Panc1 (cell line): ENCODE measurements at regions not wholly inside any gene's neighbourhood (a gene's known extent, or its start where the extent isn't known, plus 50 kb on each side); places are given as distances from the start of the nearest gene placed in this dataset.

ENCODE experiments used
- ATAC-seq: fragments of 200-7000 bp; cut with Tn5 transposase; 2 replicates; pipeline ENCODE4 v1.9.1; 2020; ENCODE audit warnings: mild to moderate bottlenecking, moderate library complexity
- BruUV-seq: library from RNA; stranded (reverse); fragments of 400-500 nt; replicated peaks from 2 replicates; lab custom pipeline; 2021; lab: Mats Ljungman, UMichigan
- CTCF ChIA-PET: fragments of 300-600 bp; sonication (Branson Sonifier 250); formaldehyde crosslinking; loops from one replicate; lab custom pipeline; 2022; ENCODE audit warnings: antibody characterized with exemption; lab: Charles Lee
- POLR2A ChIA-PET: fragments of 300-600 bp; sonication (Branson Sonifier 250); formaldehyde crosslinking; loops from one replicate; lab custom pipeline; 2022; ENCODE audit warnings: antibody characterized with exemption; lab: Charles Lee
- DNase-seq: peaks from one replicate; pipeline ENCODE4 v3.0.0-alpha.2; 2010; ENCODE audit warnings: low read depth, low spot score
- H3K27ac ChIP-seq: 2 replicates; pipeline ENCODE4 v1.5.1; 2011; ENCODE audit warnings: mild to moderate bottlenecking, low read length, inconsistent platforms
- H3K27me3 ChIP-seq: fragments of 200-500 bp; sonication (Bioruptor generic); 2 replicates; pipeline ENCODE4 v1.6.0; 2014; ENCODE audit warnings: low read length, inconsistent platforms; ENCODE audit not compliant: control insufficient read depth, insufficient read depth
- H3K36me3 ChIP-seq: fragments of 200-500 bp; sonication (Bioruptor generic); 2 replicates; pipeline ENCODE4 v1.5.1; 2014; ENCODE audit warnings: inconsistent platforms, mild to moderate bottlenecking, low read length, moderate library complexity; ENCODE audit not compliant: control insufficient read depth, insufficient read depth
- H3K4me1 ChIP-seq: 2 replicates; pipeline ENCODE4 v1.5.1; 2011; ENCODE audit warnings: inconsistent platforms, mild to moderate bottlenecking, low read length, moderate library complexity; ENCODE audit not compliant: control insufficient read depth, insufficient read depth
- H3K4me3 ChIP-seq, 2 experiments: 2 replicates each; pipeline ENCODE4 v1.5.1; 2011 to 2012; ENCODE audit warnings: low read depth in 2 of 2, low read length in 2 of 2, mild to moderate bottlenecking in 2 of 2, inconsistent platforms in 1 of 2, moderate library complexity in 1 of 2
- H3K9me3 ChIP-seq: fragments of 200-500 bp; sonication (Bioruptor generic); 2 replicates; pipeline ENCODE4 v1.5.1; 2014; ENCODE audit warnings: low read depth, mild to moderate bottlenecking, inconsistent platforms, low read length, moderate library complexity; ENCODE audit not compliant: control insufficient read depth, insufficient read depth
- CTCF ChIP-seq: fragments of 450-650 bp; IDR thresholded peaks from 2 replicates; pipeline ENCODE4 v1.5.1; 2017; ENCODE audit warnings: mild to moderate bottlenecking
- POLR2AphosphoS5 ChIP-seq: IDR thresholded peaks from 2 replicates; pipeline ENCODE4 v1.6.1; 2012; ENCODE audit warnings: mild to moderate bottlenecking, low read depth, low read length, moderate library complexity
- REST ChIP-seq, 2 experiments: IDR thresholded peaks; 2 replicates each; pipeline ENCODE4 v1.6.1; 2011 to 2012; ENCODE audit warnings: low read depth in 2 of 2, control low read depth in 1 of 2, low read length in 1 of 2, mild to moderate bottlenecking in 1 of 2, moderate library complexity in 1 of 2; ENCODE audit not compliant: insufficient read depth in 1 of 2
- SIN3A ChIP-seq: IDR thresholded peaks from 2 replicates; pipeline ENCODE4 v1.6.1; 2012; ENCODE audit warnings: low read depth, mild to moderate bottlenecking, low read length, moderate library complexity, borderline replicate concordance; ENCODE audit not compliant: insufficient read depth
- TCF7L2 ChIP-seq: IDR thresholded peaks from 2 replicates; pipeline ENCODE4 v1.6.1; 2011; ENCODE audit warnings: mild to moderate bottlenecking, low read depth, low read length, inconsistent platforms
- in situ Hi-C: cut with HindIII; loops from 2 replicates; pipeline ENCODE4 v1.10.0; 2016; ENCODE audit warnings: low sequenced_read_pairs, low pct_unique_long_range_greater_than_20kb
- intact Hi-C: fragments of 100-400 bp; cut with micrococcal nuclease; formaldehyde crosslinking; loops from one replicate; pipeline ENCODE4 v1.10.0; 2022; ENCODE audit not compliant: unreplicated experiment

- Histone ChIP-seq H3K4me3 (no peak overlapping the region), H3K4me1 (peaks cover 4% of the 10 kb centered on the region; the same call in 1 of the 2 replicates), H3K27ac (no peak overlapping the region), H3K27me3 (no peaks in the 10 kb centered on the region), H3K9me3 (no peaks in the 10 kb centered on the region), H3K36me3 (no peaks in the 10 kb centered on the region)
- ChIA-PET CTCF (no interaction called here), POLR2A (no interaction called here)
- intact Hi-C loops (no loop called here), in situ Hi-C loops (no loop called here)
- no peak for ATAC-seq
- DNase-seq, result no peak
- no TSS peak for BruUV-seq
- no peak for TF ChIP-seq TCF7L2
- TF ChIP-seq REST (IDR thresholded peaks at IDR 0.05; ENCODE audit: insufficient read depth in 1 of 2, low read depth in 2 of 2, low read length in 1 of 2), result no peak
- TF ChIP-seq SIN3A, result no peak
- TF ChIP-seq POLR2AphosphoS5, result no peak
- no peak for TF ChIP-seq CTCF
Observed at GRCh38 chr6:6932341-6932740, 175.4 kb upstream of the RREB1 start.

GRCh38 chr6:6932968-6933367 lies 174.8 kb upstream of the RREB1 start:
- Histone ChIP-seq H3K27me3 (no peaks in the 10 kb centered on the region), H3K36me3 (no peaks in the 10 kb centered on the region), H3K9me3 (no peaks in the 10 kb centered on the region), H3K4me3 (no peak overlapping the region), H3K4me1 (peaks cover 4% of the 10 kb centered on the region; the same call in 1 of the 2 replicates), H3K27ac (no peak overlapping the region)
- CTCF ChIA-PET, result no interaction called here
- DNase-seq, result no peak
- ATAC-seq, result no peak
- in situ Hi-C loops (no loop called here), intact Hi-C loops (no loop called here)
- no TSS peak for BruUV-seq
- no peak for TF ChIP-seq REST (IDR thresholded peaks at IDR 0.05; ENCODE audit: insufficient read depth in 1 of 2, low read depth in 2 of 2, low read length in 1 of 2)
- TF ChIP-seq POLR2AphosphoS5, result no peak
- no peak for TF ChIP-seq TCF7L2
- no peak for TF ChIP-seq CTCF
- no peak for TF ChIP-seq SIN3A
- POLR2A ChIA-PET, result no interaction called here
